WTC11 (cell line): ENCODE measurements at regions not wholly inside any gene's neighbourhood (a gene's known extent, or its start where the extent isn't known, plus 50 kb on each side); places are given as distances from the start of the nearest gene placed in this dataset.

Experiments used
- ATAC-seq: fragments of 200-7000 bp; cut with Tn5 transposase; 2 replicates; pipeline ENCODE4 v1.10.0; 2021; ENCODE audit warnings: mild to moderate bottlenecking, moderate library complexity
- CTCF ChIA-PET: fragments of 300-600 bp; sonication (Branson Sonifier 250); formaldehyde crosslinking; loops from one replicate; lab custom pipeline; 2021; ENCODE audit warnings: antibody characterized with exemption; lab: Charles Lee
- POLR2A ChIA-PET: fragments of 350-600 bp; sonication (Branson Sonifier 250); formaldehyde crosslinking; loops from one replicate; lab custom pipeline; 2021; ENCODE audit warnings: antibody characterized with exemption; lab: Charles Lee
- DNase-seq: peaks from one replicate; pipeline ENCODE4 v3.0.0; 2021; ENCODE audit warnings: low spot score
- H3K27ac Mint-ChIP-seq: 2 replicates; pipeline ENCODE4 v1.8.0; 2021; ENCODE audit warnings: mixed read lengths
- H3K27me3 Mint-ChIP-seq: 2 replicates; pipeline ENCODE4 v1.8.0; 2021; ENCODE audit warnings: low read depth, mild to moderate bottlenecking, moderate library complexity, mixed read lengths
- H3K36me3 Mint-ChIP-seq: 2 replicates; pipeline ENCODE4 v1.8.0; 2021; ENCODE audit warnings: mixed read lengths
- H3K4me1 Mint-ChIP-seq: 2 replicates; pipeline ENCODE4 v1.8.0; 2022; ENCODE audit warnings: mixed read lengths
- H3K4me3 Mint-ChIP-seq: 2 replicates; pipeline ENCODE4 v1.8.0; 2021; ENCODE audit warnings: mild to moderate bottlenecking, moderate library complexity, mixed read lengths
- H3K9me3 Mint-ChIP-seq: 2 replicates; pipeline ENCODE4 v1.8.0; 2021; ENCODE audit warnings: mixed read lengths
- ATF6 ChIP-seq: sonication (generic); formaldehyde crosslinking; IDR thresholded peaks from 2 replicates; pipeline ENCODE4 v1.8.1; 2023; ENCODE audit warnings: mild to moderate bottlenecking, missing genetic modification reagents
- CREB1 ChIP-seq: sonication (generic); formaldehyde crosslinking; IDR thresholded peaks from 2 replicates; pipeline ENCODE4 v1.8.0; 2023; ENCODE audit warnings: mild to moderate bottlenecking, missing genetic modification reagents
- CTCF ChIP-seq: fragments of 200-600 bp; IDR thresholded peaks from 2 replicates; pipeline ENCODE4 v1.8.0; 2022; ENCODE audit warnings: antibody characterized with exemption
- E2F4 ChIP-seq: sonication (generic); formaldehyde crosslinking; IDR thresholded peaks from 2 replicates; pipeline ENCODE4 v1.8.1; 2022; ENCODE audit warnings: low read depth, mild to moderate bottlenecking, moderate library complexity, missing genetic modification reagents, borderline replicate concordance
- ESRRA ChIP-seq: sonication (generic); formaldehyde crosslinking; IDR thresholded peaks from 2 replicates; pipeline ENCODE4 v1.8.1; 2022; ENCODE audit warnings: mild to moderate bottlenecking, missing genetic modification reagents, borderline replicate concordance
- ETV6 ChIP-seq: sonication (generic); formaldehyde crosslinking; IDR thresholded peaks from 2 replicates; pipeline ENCODE4 v1.8.1; 2022; ENCODE audit warnings: mild to moderate bottlenecking, missing genetic modification reagents
- FOXP1 ChIP-seq: sonication (generic); formaldehyde crosslinking; IDR thresholded peaks from 2 replicates; pipeline ENCODE4 v1.8.0; 2022; ENCODE audit warnings: missing genetic modification reagents, mild to moderate bottlenecking, moderate library complexity, borderline replicate concordance
- GABPB1 ChIP-seq: sonication (generic); formaldehyde crosslinking; IDR thresholded peaks from 2 replicates; pipeline ENCODE4 v1.8.1; 2023; ENCODE audit warnings: mild to moderate bottlenecking, missing genetic modification reagents
- IRF1 ChIP-seq: sonication (generic); formaldehyde crosslinking; IDR thresholded peaks from 2 replicates; pipeline ENCODE4 v1.8.0; 2023; ENCODE audit warnings: missing genetic modification reagents
- IRF2 ChIP-seq: sonication (generic); formaldehyde crosslinking; IDR thresholded peaks from 2 replicates; pipeline ENCODE4 v1.8.0; 2022; ENCODE audit warnings: low read depth, missing genetic modification reagents, borderline replicate concordance
- KAT7 ChIP-seq: sonication (generic); formaldehyde crosslinking; IDR thresholded peaks from 2 replicates; pipeline ENCODE4 v1.8.1; 2023; ENCODE audit warnings: missing genetic modification reagents, mild to moderate bottlenecking, borderline replicate concordance
- MAX ChIP-seq: sonication (generic); formaldehyde crosslinking; IDR thresholded peaks from 2 replicates; pipeline ENCODE4 v1.8.0; 2022; ENCODE audit warnings: mild to moderate bottlenecking, missing genetic modification reagents
- NR3C1 ChIP-seq: sonication (generic); formaldehyde crosslinking; conservative IDR thresholded peaks from 2 replicates; pipeline ENCODE4 v1.8.1; 2023; ENCODE audit warnings: low read depth, mild to moderate bottlenecking, missing genetic modification reagents
- PREB ChIP-seq: sonication (generic); formaldehyde crosslinking; IDR thresholded peaks from 2 replicates; pipeline ENCODE4 v1.8.1; 2022; ENCODE audit warnings: mild to moderate bottlenecking, missing genetic modification reagents, moderate library complexity, borderline replicate concordance
- RELA ChIP-seq: sonication (generic); formaldehyde crosslinking; IDR thresholded peaks from 2 replicates; pipeline ENCODE4 v1.8.1; 2022; ENCODE audit warnings: missing genetic modification reagents, mild to moderate bottlenecking, borderline replicate concordance
- SMAD3 ChIP-seq: sonication (generic); formaldehyde crosslinking; IDR thresholded peaks from 2 replicates; pipeline ENCODE4 v1.8.0; 2022; ENCODE audit warnings: missing genetic modification reagents, mild to moderate bottlenecking, borderline replicate concordance
- SP1 ChIP-seq: sonication (generic); formaldehyde crosslinking; conservative IDR thresholded peaks from 2 replicates; pipeline ENCODE4 v1.8.1; 2022; ENCODE audit warnings: missing genetic modification reagents
- USF2 ChIP-seq: sonication (generic); formaldehyde crosslinking; IDR thresholded peaks from 2 replicates; pipeline ENCODE4 v1.8.1; 2023; ENCODE audit warnings: mild to moderate bottlenecking, missing genetic modification reagents, moderate library complexity
- ZBTB21 ChIP-seq: sonication (generic); formaldehyde crosslinking; IDR thresholded peaks from 2 replicates; pipeline ENCODE4 v1.8.1; 2023; ENCODE audit warnings: mild to moderate bottlenecking, missing genetic modification reagents, borderline replicate concordance
- ZBTB43 ChIP-seq: sonication (generic); formaldehyde crosslinking; IDR thresholded peaks from 2 replicates; pipeline ENCODE4 v1.8.1; 2023; ENCODE audit warnings: mild to moderate bottlenecking, missing genetic modification reagents
- ZNF121 ChIP-seq: sonication (generic); formaldehyde crosslinking; IDR thresholded peaks from 2 replicates; pipeline ENCODE4 v1.8.0; 2023; ENCODE audit warnings: missing genetic modification reagents
- ZNF219 ChIP-seq: sonication (generic); formaldehyde crosslinking; IDR thresholded peaks from 2 replicates; pipeline ENCODE4 v1.8.0; 2023; ENCODE audit warnings: missing genetic modification reagents, mild to moderate bottlenecking, borderline replicate concordance
- ZNF232 ChIP-seq: sonication (generic); formaldehyde crosslinking; IDR thresholded peaks from 2 replicates; pipeline ENCODE4 v1.8.0; 2022; ENCODE audit warnings: mild to moderate bottlenecking, missing genetic modification reagents
- ZNF396 ChIP-seq: fragments of 250-450 bp; sonication (Bioruptor Pico); IDR thresholded peaks from 2 replicates; pipeline ENCODE4 v1.8.0; 2021; ENCODE audit warnings: mild to moderate bottlenecking, moderate library complexity, borderline replicate concordance
- ZNF416 ChIP-seq: fragments of 250-450 bp; sonication (Bioruptor Pico); IDR thresholded peaks from 2 replicates; pipeline ENCODE4 v1.9.0; 2021; ENCODE audit warnings: mild to moderate bottlenecking, inconsistent platforms

- CTCF ChIA-PET: no interaction called here
- Mint-ChIP-seq H3K36me3 (no peaks in the 10 kb centered on the region), H3K27ac (no peak overlapping the region), H3K27me3 (no peaks in the 10 kb centered on the region; the same call in 1 of the 2 replicates), H3K4me1 (peaks cover 22% of the 10 kb centered on the region), H3K4me3 (no peak overlapping the region), H3K9me3 (no peaks in the 10 kb centered on the region)
- DNase-seq (no peak), ATAC-seq (no peak)
- POLR2A ChIA-PET: no interaction called here
- TF ChIP-seq ZNF219 (no peak), ZNF416 (CRISPR knock-in tag) (no peak), IRF2 (CRISPR knock-in tag) (no peak), GABPB1 (CRISPR knock-in tag) (no peak), FOXP1 (CRISPR knock-in tag) (no peak), USF2 (CRISPR knock-in tag) (no peak), ATF6 (CRISPR knock-in tag) (no peak), KAT7 (CRISPR knock-in tag) (no peak), CTCF (no peak), PREB (CRISPR knock-in tag) (no peak)
Measured at GRCh38 chr2:226556050-226556449, 243.6 kb downstream of the IRS1 start.

- ATAC-seq (no peak), DNase-seq (no peak)
- Mint-ChIP-seq H3K27ac (no peak overlapping the region), H3K36me3 (no peaks in the 10 kb centered on the region), H3K27me3 (no peaks in the 10 kb centered on the region; the same call in 1 of the 2 replicates), H3K4me1 (peaks cover 22% of the 10 kb centered on the region), H3K9me3 (no peaks in the 10 kb centered on the region), H3K4me3 (no peak overlapping the region)
- ChIA-PET POLR2A (no interaction called here), CTCF (no interaction called here)
- no peak for TF ChIP-seq ZNF121 (CRISPR knock-in tag)
- no peak for TF ChIP-seq E2F4 (CRISPR knock-in tag)
- no peak for TF ChIP-seq MAX (CRISPR knock-in tag)
- no peak for TF ChIP-seq ATF6 (CRISPR knock-in tag)
- no peak for TF ChIP-seq CREB1 (CRISPR knock-in tag)
- no peak for TF ChIP-seq ZBTB43 (CRISPR knock-in tag)
- no peak for TF ChIP-seq ZNF396 (CRISPR knock-in tag)
- no peak for TF ChIP-seq ZBTB21 (CRISPR knock-in tag)
- no peak for TF ChIP-seq ETV6 (CRISPR knock-in tag)
- no peak for TF ChIP-seq ESRRA
- TF ChIP-seq NR3C1 (CRISPR knock-in tag): no peak
- TF ChIP-seq SMAD3: no peak
- TF ChIP-seq IRF1 (CRISPR knock-in tag): no peak
- TF ChIP-seq RELA (CRISPR knock-in tag): no peak
- TF ChIP-seq SP1 (CRISPR knock-in tag): no peak
- TF ChIP-seq ZNF232 (CRISPR knock-in tag): no peak
Measured at GRCh38 chr2:226554701-226555100, 244.9 kb downstream of the IRS1 start.
